SK-N-SH (cell line): ENCODE measurements at regions not wholly inside any gene's neighbourhood (a gene's known extent, or its start where the extent isn't known, plus 50 kb on each side); places are given as distances from the start of the nearest gene placed in this dataset.

ENCODE experiments used
- CTCF ChIA-PET: fragments of 300-600, 350-600 bp; formaldehyde crosslinking; extraction: SDS; loops from one replicate; lab custom pipeline; 2021; lab: Yijun Ruan, JAX
- POLR2A ChIA-PET: fragments of 350-600 bp; sonication (Branson Sonifier 250); formaldehyde crosslinking; extraction: SDS; loops from one replicate; lab custom pipeline; 2020; ENCODE audit warnings: antibody characterized with exemption, inconsistent platforms; lab: Yijun Ruan, JAX
- DNase-seq: peaks from one replicate; pipeline ENCODE4 v3.0.0; 2012
- H2AFZ ChIP-seq: fragments of 200-600 bp; sonication (generic); 2 replicates; pipeline ENCODE4 v1.8.1; 2016; ENCODE audit warnings: antibody characterized with exemption, mild to moderate bottlenecking, low read depth
- H3F3A ChIP-seq: fragments of 200-600 bp; sonication (generic); replicated peaks from 2 replicates; pipeline ENCODE3; 2016; ENCODE audit warnings: antibody characterized with exemption, mild to moderate bottlenecking; ENCODE audit not compliant: insufficient read depth
- H3K27ac ChIP-seq, 2 experiments: fragments of 200-500 bp in 1 of 2; fragments of 200-600 bp in 1 of 2; sonication (Bioruptor generic) in 1 of 2; sonication (generic), shearing (Covaris generic) in 1 of 2; 2 replicates each; pipeline versions ENCODE4 v1.5.1 to v1.6.1; 2014 to 2016; ENCODE audit warnings: low read depth in 2 of 2, inconsistent platforms in 1 of 2, low read length in 1 of 2, mild to moderate bottlenecking in 1 of 2, mixed read lengths in 1 of 2
- H3K27me3 ChIP-seq: fragments of 200-600 bp; sonication (generic), shearing (Covaris generic); 2 replicates; pipeline ENCODE4 v1.6.1; 2016; ENCODE audit warnings: mixed run types; ENCODE audit not compliant: insufficient read depth
- H3K36me3 ChIP-seq, 2 experiments: fragments of 200-500 bp in 1 of 2; fragments of 200-600 bp in 1 of 2; sonication (Bioruptor generic) in 1 of 2; sonication (generic) in 1 of 2; replicated peaks in 1 of 2; 2 replicates each; pipeline versions ENCODE3 to v1.5.1; 2014 to 2016; ENCODE audit warnings: low read length in 1 of 2, mild to moderate bottlenecking in 1 of 2; ENCODE audit not compliant: insufficient read depth in 2 of 2, control insufficient read depth in 1 of 2
- H3K4me1 ChIP-seq, 2 experiments: fragments of 200-500 bp in 1 of 2; fragments of 200-600 bp in 1 of 2; sonication (Bioruptor generic) in 1 of 2; sonication (generic), shearing (Covaris generic) in 1 of 2; 2 replicates each; pipeline versions ENCODE4 v1.5.1 to v1.6.1; 2014 to 2016; ENCODE audit warnings: low read depth in 1 of 2, low read length in 1 of 2, mixed run types in 1 of 2; ENCODE audit not compliant: insufficient read depth in 2 of 2, control insufficient read depth in 1 of 2
- H3K4me2 ChIP-seq: fragments of 200-600 bp; sonication (generic), shearing (Covaris generic); 2 replicates; pipeline ENCODE4 v1.6.1; 2017; ENCODE audit warnings: mixed run types
- H3K4me3 ChIP-seq, 2 experiments: fragments of 200-500 bp in 1 of 2; fragments of 200-600 bp in 1 of 2; sonication (Bioruptor generic) in 1 of 2; sonication (generic), shearing (Covaris generic) in 1 of 2; 2 replicates each; pipeline versions ENCODE4 v1.5.1 to v1.8.1; 2014 to 2016; ENCODE audit warnings: low read depth in 2 of 2, inconsistent platforms in 1 of 2, low read length in 1 of 2, mild to moderate bottlenecking in 1 of 2, mixed read lengths in 1 of 2, moderate library complexity in 1 of 2
- H3K79me2 ChIP-seq: fragments of 200-600 bp; sonication (generic); 2 replicates; pipeline ENCODE4 v1.8.1; 2017; ENCODE audit warnings: mild to moderate bottlenecking; ENCODE audit not compliant: insufficient read depth
- H3K9ac ChIP-seq: fragments of 200-600 bp; sonication (generic); 2 replicates; pipeline ENCODE4 v1.6.1; 2017; ENCODE audit warnings: mixed run types
- H3K9me2 ChIP-seq: fragments of 200-600 bp; sonication (generic); 2 replicates; pipeline ENCODE4 v1.6.1; 2017; ENCODE audit warnings: mixed run types
- H3K9me3 ChIP-seq: fragments of 200-600 bp; sonication (generic); 2 replicates; pipeline ENCODE4 v1.6.1; 2017; ENCODE audit warnings: mixed run types, mild to moderate bottlenecking, moderate library complexity
- H4K20me1 ChIP-seq: fragments of 200-600 bp; sonication (generic); 2 replicates; pipeline ENCODE4 v1.6.1; 2017; ENCODE audit warnings: mild to moderate bottlenecking, mixed run types; ENCODE audit not compliant: insufficient read depth
- CHD2 ChIP-seq: fragments of 150-350 bp; IDR thresholded peaks from 2 replicates; pipeline ENCODE4 v1.6.1; 2018; ENCODE audit warnings: low read length; ENCODE audit not compliant: partially characterized antibody
- CTCF ChIP-seq: fragments of 200-600 bp; sonication (generic); IDR thresholded peaks from 2 replicates; pipeline ENCODE4 v1.6.1; 2017; ENCODE audit warnings: antibody characterized with exemption, mild to moderate bottlenecking, moderate library complexity
- ELF1 ChIP-seq: IDR thresholded peaks from 2 replicates; pipeline ENCODE4 v1.4.0; 2012
- EZH2phosphoT487 ChIP-seq: fragments of 200-600 bp; sonication (generic); IDR thresholded peaks from 2 replicates; pipeline ENCODE4 v1.6.1; 2017; ENCODE audit warnings: low read depth, mixed run types, mild to moderate bottlenecking, antibody characterized with exemption, moderate library complexity, borderline replicate concordance
- FOSL2 ChIP-seq: IDR thresholded peaks from 2 replicates; pipeline ENCODE4 v1.4.0; 2012; ENCODE audit warnings: low read depth, mild to moderate bottlenecking, moderate library complexity, borderline replicate concordance
- FOXM1 ChIP-seq: IDR thresholded peaks from 2 replicates; pipeline ENCODE4 v1.4.0; 2012; ENCODE audit warnings: low read depth, mild to moderate bottlenecking
- GABPA ChIP-seq: IDR thresholded peaks from 2 replicates; pipeline ENCODE4 v1.4.0; 2012; ENCODE audit warnings: low read depth, mild to moderate bottlenecking
- MAX ChIP-seq: IDR thresholded peaks from 2 replicates; pipeline ENCODE4 v1.4.0; 2012; ENCODE audit warnings: low read depth
- MXI1 ChIP-seq: IDR thresholded peaks from 2 replicates; pipeline ENCODE4 v1.6.1; 2012; ENCODE audit warnings: mild to moderate bottlenecking, low read depth, low read length, improper control_type of control experiment
- NFIC ChIP-seq: IDR thresholded peaks from 2 replicates; pipeline ENCODE4 v1.4.0; 2012; ENCODE audit warnings: borderline replicate concordance
- PBX3 ChIP-seq: IDR thresholded peaks from 2 replicates; pipeline ENCODE4; 2012
- POLR2AphosphoS5 ChIP-seq: IDR thresholded peaks from 2 replicates; pipeline ENCODE4 v1.6.1; 2012; ENCODE audit warnings: low read depth, low read length
- RAD21 ChIP-seq: IDR thresholded peaks from 2 replicates; pipeline ENCODE4 v1.6.1; 2012; ENCODE audit warnings: mild to moderate bottlenecking, low read length
- RCOR1 ChIP-seq: fragments of 150-350 bp; IDR thresholded peaks from 2 replicates; pipeline ENCODE4 v1.6.1; 2017; ENCODE audit warnings: antibody characterized with exemption, low read length
- REST ChIP-seq: IDR thresholded peaks from 2 replicates; pipeline ENCODE4 v1.6.1; 2012; ENCODE audit warnings: mild to moderate bottlenecking, low read depth, low read length, moderate library complexity
- RFX5 ChIP-seq: IDR thresholded peaks from 2 replicates; pipeline ENCODE4 v1.6.1; 2012; ENCODE audit warnings: mild to moderate bottlenecking, improper control_type of control experiment, low read length
- RXRA ChIP-seq: IDR thresholded peaks from 2 replicates; pipeline ENCODE4 v1.4.0; 2012; ENCODE audit warnings: low read depth, mild to moderate bottlenecking, borderline replicate concordance
- SMC3 ChIP-seq: IDR thresholded peaks from 2 replicates; pipeline ENCODE4 v1.6.1; 2012; ENCODE audit warnings: low read depth, low read length, improper control_type of control experiment
- TCF12 ChIP-seq: IDR thresholded peaks from 2 replicates; pipeline ENCODE4 v1.4.0; 2012
- TEAD4 ChIP-seq: IDR thresholded peaks from 2 replicates; pipeline ENCODE4 v1.4.0; 2012; ENCODE audit warnings: mild to moderate bottlenecking, borderline replicate concordance; ENCODE audit not compliant: insufficient read depth
- YY1 ChIP-seq: IDR thresholded peaks from 2 replicates; pipeline ENCODE4 v1.4.0; 2012; ENCODE audit warnings: low read depth, mild to moderate bottlenecking
- WGBS: methylation state at CpG from one replicate; pipeline ENCODE4 v1.1.6; 2017; ENCODE audit warnings: low lambda C conversion rate; 5-methylcytosine and 5-hydroxymethylcytosine counted together
- TF ChIP-seq, protein P1 (sequence below): IDR thresholded peaks from 2 replicates; pipeline ENCODE4 v1.4.0; 2012; ENCODE audit warnings: low read depth, borderline replicate concordance

DNA sequence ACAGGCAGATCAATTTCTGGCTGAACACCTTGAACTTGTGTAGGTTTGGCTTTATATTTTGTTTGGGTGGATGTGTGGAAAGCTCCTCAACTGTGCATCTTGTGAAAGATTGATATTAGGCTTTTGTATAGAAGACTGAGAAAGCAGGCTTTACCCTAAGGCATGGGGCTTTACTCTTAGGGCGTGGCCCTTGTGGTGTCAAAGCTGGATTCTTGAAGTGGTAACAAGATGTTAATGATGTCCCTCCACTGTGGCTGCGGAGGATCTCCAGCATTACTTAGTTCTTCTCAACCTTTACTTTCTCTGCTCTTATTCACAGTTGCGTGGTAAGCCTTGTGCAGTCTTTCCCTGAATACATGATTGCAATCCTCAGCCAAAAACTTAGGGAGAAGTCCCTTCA lies 54.1 kb upstream of the HECTD2 start:
- ChIA-PET POLR2A (no interaction called here), CTCF (interaction anchor here (0.9 to 1.5 kb wide), 2 partner anchors 14 to 22 kb away, joined by 3 to 4 read pairs; no protein-coding TSS in a partner anchor)
- no peaks in the 10 kb centered on the region for H3K9me2 ChIP-seq
- no peak overlapping the region for H3K9ac ChIP-seq
- H4K20me1 ChIP-seq = no peaks in the 10 kb centered on the region
- WGBS = 66% methylated on average over 3 of the region's 3 CpGs
- H3K27ac ChIP-seq = no peak overlapping the region
- H3K9me3 ChIP-seq = no peaks in the 10 kb centered on the region
- no peak overlapping the region for H2AFZ ChIP-seq
- peaks cover 0 to 8% of the 10 kb centered on the region in 2 experiments; a peak in 2 of 4 replicates for H3K4me1 ChIP-seq
- H3K36me3 ChIP-seq = no peaks in the 10 kb centered on the region
- H3K4me3 ChIP-seq = no peak overlapping the region
- no peak for DNase-seq
- H3K27me3 ChIP-seq = no peaks in the 10 kb centered on the region
- TF ChIP-seq CTCF (no peak), RXRA (no peak), ELF1 (no peak), POLR2AphosphoS5 (no peak), MAX (no peak), RCOR1 (no peak), FOXM1 (no peak), YY1 (no peak), CHD2 (no peak), PBX3 (no peak), MXI1 (no peak), TEAD4 (no peak), EZH2phosphoT487 (no peak), TCF12 (no peak), FOSL2 (no peak)
- H3K79me2 ChIP-seq = no peaks in the 10 kb centered on the region
- no peak overlapping the region for H3K4me2 ChIP-seq
- H3F3A ChIP-seq = peaks cover 13% of the 10 kb centered on the region

DNA sequence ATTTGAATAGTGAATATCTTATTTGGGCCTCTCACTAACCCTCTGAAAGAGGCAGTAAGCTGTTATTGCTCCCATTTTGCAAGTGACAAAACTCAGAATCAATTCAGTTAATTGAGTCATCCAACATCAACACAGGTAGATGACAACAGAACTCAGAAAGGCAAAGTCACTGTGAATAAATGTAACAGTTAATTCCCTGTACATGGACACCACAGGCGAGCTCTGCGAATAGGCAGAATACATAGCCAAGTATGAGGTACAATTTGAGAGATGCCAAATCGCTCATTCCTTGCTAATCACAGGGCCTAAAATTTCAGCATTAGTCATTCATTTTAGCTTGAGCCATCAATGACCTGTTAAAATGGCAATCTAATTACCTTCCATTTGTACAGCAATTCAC lies 52.6 kb upstream of the HECTD2 start:
- Histone ChIP-seq H3K4me2 (no peak overlapping the region), H3K4me1 (no peaks in the 10 kb centered on the region), H3K9ac (no peak overlapping the region), H3K27ac (no peak overlapping the region), H3K4me3 (no peak overlapping the region), H3K9me2 (no peaks in the 10 kb centered on the region), H3K27me3 (no peaks in the 10 kb centered on the region), H4K20me1 (no peaks in the 10 kb centered on the region), H3K36me3 (no peaks in the 10 kb centered on the region), H3F3A (peaks cover 6% of the 10 kb centered on the region), H2AFZ (no peak overlapping the region), H3K9me3 (no peaks in the 10 kb centered on the region), H3K79me2 (no peaks in the 10 kb centered on the region)
- ChIA-PET POLR2A (no interaction called here), CTCF (interaction anchor here (1.0 kb wide), 1 partner anchor 278 kb away, joined by 3 read pairs; no protein-coding TSS in a partner anchor)
- WGBS = 87% methylated on average over 3 of the region's 3 CpGs
- DNase-seq = no peak
- TF ChIP-seq REST (no peak), RAD21 (no peak), MXI1 (no peak), GABPA (no peak), NFIC (no peak), SMC3 (no peak), RFX5 (no peak), ELF1 (no peak)
- TF ChIP-seq, protein P1, sequence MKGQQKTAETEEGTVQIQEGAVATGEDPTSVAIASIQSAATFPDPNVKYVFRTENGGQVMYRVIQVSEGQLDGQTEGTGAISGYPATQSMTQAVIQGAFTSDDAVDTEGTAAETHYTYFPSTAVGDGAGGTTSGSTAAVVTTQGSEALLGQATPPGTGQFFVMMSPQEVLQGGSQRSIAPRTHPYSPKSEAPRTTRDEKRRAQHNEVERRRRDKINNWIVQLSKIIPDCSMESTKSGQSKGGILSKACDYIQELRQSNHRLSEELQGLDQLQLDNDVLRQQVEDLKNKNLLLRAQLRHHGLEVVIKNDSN = no peak
